ENCODE measurements at regions not wholly inside any gene's neighbourhood (a gene's known extent, or its start where the extent isn't known, plus 50 kb on each side); places are given as distances from the start of the nearest gene placed in this dataset.

DNA sequence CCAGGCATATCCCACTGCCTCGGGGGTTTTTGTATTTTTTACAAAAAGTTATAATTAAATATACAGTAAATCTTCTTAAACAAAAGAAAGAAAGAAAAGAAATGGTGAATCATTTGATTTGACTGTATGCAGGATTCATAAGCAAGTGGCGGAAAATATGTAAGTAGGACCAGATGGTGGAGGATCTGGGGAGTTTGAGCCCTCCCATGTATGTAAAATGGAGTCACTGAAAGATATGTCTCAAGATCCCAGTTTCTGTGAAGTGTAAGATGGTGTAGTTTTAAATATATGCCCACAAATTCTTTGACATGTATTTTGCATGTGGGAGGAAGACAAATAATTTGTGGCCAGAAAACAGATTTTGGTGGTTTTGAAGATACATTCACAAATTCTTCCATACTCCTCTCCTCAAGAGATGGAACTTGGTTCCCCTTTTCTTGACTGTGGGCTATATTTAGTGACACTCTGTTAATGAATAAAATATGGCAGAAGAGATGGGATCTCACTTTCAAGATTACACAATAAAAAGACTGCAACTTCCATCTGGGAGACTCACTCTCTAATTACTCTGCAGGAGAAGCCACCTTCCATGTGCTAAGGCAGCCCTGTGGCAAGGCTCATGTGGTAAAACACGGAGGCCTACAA, 133.6 kb upstream of the S100G start:
- no peak for DNase-seq

DNA sequence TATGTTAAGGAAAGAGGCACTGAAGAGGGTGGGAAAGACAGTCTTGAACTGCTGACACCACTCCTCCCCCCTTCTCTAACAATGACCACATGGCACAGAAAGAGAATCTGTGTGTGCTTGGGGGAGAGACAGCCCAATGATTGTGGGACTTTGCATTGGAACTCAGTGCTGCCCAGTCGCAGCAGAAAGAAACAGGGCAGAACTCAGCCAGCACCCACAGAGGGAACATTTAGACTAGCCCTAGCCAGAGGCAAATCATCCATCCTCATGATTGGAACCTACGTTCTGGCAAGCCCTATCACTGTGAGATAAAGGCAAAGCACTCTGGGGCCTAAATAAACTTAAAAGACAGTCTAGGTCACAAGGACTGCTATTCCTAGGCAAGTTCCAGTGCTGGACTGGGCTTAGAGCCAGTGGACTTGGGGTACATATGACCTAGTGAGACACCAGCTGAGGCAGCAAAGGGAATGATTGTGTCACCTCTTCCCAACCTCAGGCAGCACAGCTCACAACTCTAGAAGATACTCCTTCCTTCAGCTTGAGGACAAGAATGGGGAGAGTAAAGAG, 132.8 kb upstream of the S100G start:
- DNase-seq = peak; percentile 1

DNA sequence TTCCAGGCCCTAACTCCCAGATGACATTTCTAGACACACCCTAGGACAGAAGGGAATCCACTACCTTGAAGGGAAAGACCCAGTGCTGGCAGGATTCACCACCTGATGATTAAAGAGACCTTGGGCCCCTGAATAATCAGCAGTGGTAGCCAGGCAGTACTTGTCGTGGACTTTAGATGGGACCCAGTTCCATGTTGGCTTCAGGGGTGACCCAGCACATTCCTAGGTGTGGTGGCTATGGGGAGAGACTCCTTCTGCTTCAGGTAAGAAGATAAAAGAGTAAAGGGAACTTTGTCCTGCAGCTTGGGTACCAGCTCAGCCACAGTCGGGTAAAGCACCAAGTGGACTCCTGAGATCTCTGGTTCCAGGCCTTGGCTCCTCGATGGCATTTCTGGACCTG, 131.8 kb upstream of the S100G start:
- DNase-seq = no peak

DNA sequence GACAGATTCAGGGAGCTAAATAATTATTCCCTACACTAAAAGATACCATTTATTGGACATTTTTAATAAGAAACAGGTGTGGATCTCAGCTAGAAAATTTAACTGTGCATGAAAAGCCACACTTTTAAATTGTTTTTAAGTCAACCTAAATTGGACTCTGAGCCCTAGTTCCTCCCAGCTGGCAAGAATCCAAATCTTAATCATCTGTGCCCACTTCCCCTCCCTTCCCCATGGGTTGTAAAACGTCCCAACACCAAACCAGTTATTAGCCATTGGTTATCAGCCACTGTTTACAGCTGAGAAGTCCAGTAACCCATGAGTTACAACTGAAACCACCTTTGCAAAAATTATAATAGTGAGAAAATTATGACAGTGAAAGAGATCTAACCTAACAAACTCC, 125.6 kb upstream of the S100G start:
- no peak for DNase-seq

DNA sequence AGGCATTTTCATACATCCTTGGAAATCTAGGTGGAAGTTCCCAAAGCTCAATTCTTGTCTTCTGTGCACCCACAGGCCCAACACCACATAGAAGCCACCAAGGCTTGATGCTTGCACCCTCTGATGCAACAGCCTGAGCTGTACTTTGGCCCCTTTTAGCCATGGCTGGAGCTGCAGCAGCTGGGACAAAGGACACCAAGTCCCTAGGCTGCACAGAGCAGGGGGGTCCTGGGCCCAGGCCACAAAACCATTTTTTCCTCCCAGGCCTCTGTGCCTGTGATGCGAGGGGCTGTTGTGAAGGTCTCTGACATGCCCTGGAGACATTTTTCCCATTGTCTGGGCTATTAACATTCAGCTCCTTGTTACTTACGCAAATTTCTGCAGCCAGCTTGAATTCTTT, 124.0 kb upstream of the S100G start:
- DNase-seq = no peak

DNA sequence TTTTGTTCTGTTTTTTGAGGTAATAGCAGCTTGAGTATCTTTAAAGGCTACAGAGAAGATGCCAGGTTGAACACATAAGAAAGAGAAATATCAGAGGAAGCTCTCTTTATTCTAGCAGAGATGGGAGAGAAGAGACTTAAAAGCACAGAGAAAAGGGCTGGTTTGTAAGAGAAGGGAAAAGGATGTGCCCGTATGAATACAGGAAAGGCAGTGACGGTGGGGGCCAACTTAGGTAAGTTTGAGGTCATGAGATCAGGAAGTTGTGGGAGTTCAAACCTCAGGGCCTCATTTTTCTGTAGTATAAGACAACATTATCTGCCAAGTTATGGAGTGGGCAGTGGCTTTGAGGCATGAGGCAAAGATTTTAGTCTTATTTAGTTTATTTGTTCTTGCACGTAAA, 121.3 kb upstream of the S100G start:
- no peak for DNase-seq

All from HCEC 1CT (cell line).